ENCODE measurements at regions not wholly inside any gene's neighbourhood (a gene's known extent, or its start where the extent isn't known, plus 50 kb on each side); places are given as distances from the start of the nearest gene placed in this dataset.
"Not testable (repeated sequence)": the region's sequence is repeated elsewhere in the genome, so short reads cannot be mapped to it uniquely, and the experiment has no call there.

- no peak for DNase-seq (ENCODE audit: insufficient read length, low spot score)
- no peak for FAIRE-seq
Measured at GRCh38 chr10:101280511-101280910, 51.2 kb upstream of the LBX1 start.

GRCh38 chr10:101280921-101281320, 51.7 kb upstream of the LBX1 start:
- DNase-seq (ENCODE audit: insufficient read length, low spot score); FAIRE-seq: not testable (repeated sequence)

GRCh38 chr10:101282947-101283346, 53.7 kb upstream of the LBX1 start:
- DNase-seq (ENCODE audit: insufficient read length, low spot score), result no peak
- FAIRE-seq, result no peak

- DNase-seq (ENCODE audit: insufficient read length, low spot score), result no peak
- no peak for FAIRE-seq
Measured at GRCh38 chr10:101283762-101284100, 54.5 kb upstream of the LBX1 start.

GRCh38 chr10:101284101-101284743, 55.0 kb upstream of the LBX1 start:
- FAIRE-seq, result no peak
- DNase-seq (ENCODE audit: insufficient read length, low spot score), result no peak

GRCh38 chr10:101284744-101285463, 55.6 kb upstream of the LBX1 start:
- FAIRE-seq (no peak), DNase-seq (ENCODE audit: insufficient read length, low spot score) (no peak)

- DNase-seq (ENCODE audit: insufficient read length, low spot score), result no peak
- no peak for FAIRE-seq
Measured at GRCh38 chr10:101285519-101286070, 56.3 kb upstream of the LBX1 start.

- FAIRE-seq (no peak), DNase-seq (ENCODE audit: insufficient read length, low spot score) (no peak)
Measured at GRCh38 chr10:101286248-101287046, 57.2 kb upstream of the LBX1 start.

- no peak for FAIRE-seq
Measured at GRCh38 chr10:101287183-101287996, 58.1 kb upstream of the LBX1 start.

GRCh38 chr10:101287997-101288635, 58.9 kb upstream of the LBX1 start:
- DNase-seq (ENCODE audit: insufficient read length, low spot score), result peak; percentile 66
- FAIRE-seq, result no peak

More at GRCh38 chr10:101287183-101287996, 58.1 kb upstream of the LBX1 start:
- DNase-seq (ENCODE audit: insufficient read length, low spot score), result no peak

- no peak for FAIRE-seq
- DNase-seq (ENCODE audit: insufficient read length, low spot score), result no peak
Measured at GRCh38 chr10:101289541-101289940, 60.3 kb upstream of the LBX1 start.

GRCh38 chr10:101290431-101290830, 61.2 kb upstream of the LBX1 start:
- DNase-seq (ENCODE audit: insufficient read length, low spot score) (no peak), FAIRE-seq (peak; percentile 63)

- DNase-seq (ENCODE audit: insufficient read length, low spot score) (no peak), FAIRE-seq (no peak)
Measured at GRCh38 chr10:101290881-101291280, 61.6 kb upstream of the LBX1 start.

- FAIRE-seq (no peak), DNase-seq (ENCODE audit: insufficient read length, low spot score) (peak; percentile 86)
Measured at GRCh38 chr10:101291331-101292193, 62.3 kb upstream of the LBX1 start.

GRCh38 chr10:101292194-101293006, 61.6 kb upstream of the BTRC start:
- DNase-seq (ENCODE audit: insufficient read length, low spot score), result peak; percentile 36
- no peak for FAIRE-seq

GRCh38 chr10:101293007-101293723, 60.8 kb upstream of the BTRC start:
- no peak for FAIRE-seq

GRCh38 chr10:101294109-101294508, 59.9 kb upstream of the BTRC start:
- FAIRE-seq, result no peak

More at GRCh38 chr10:101293007-101293723, 60.8 kb upstream of the BTRC start:
- no peak for DNase-seq (ENCODE audit: insufficient read length, low spot score)

GRCh38 chr10:101295261-101295660, 58.7 kb upstream of the BTRC start:
- no peak for DNase-seq (ENCODE audit: insufficient read length, low spot score)
- no peak for FAIRE-seq

More at GRCh38 chr10:101294109-101294508, 59.9 kb upstream of the BTRC start:
- no peak for DNase-seq (ENCODE audit: insufficient read length, low spot score)

Measured in HTR-8/SVneo (cell line).